T follicular helper cell (primary cell): ENCODE measurements at regions not wholly inside any gene's neighbourhood (a gene's known extent, or its start where the extent isn't known, plus 50 kb on each side); places are given as distances from the start of the nearest gene placed in this dataset.
"Not testable (repeated sequence)": the region's sequence is repeated elsewhere in the genome, so short reads cannot be mapped to it uniquely, and the experiment has no call there.

Experiments
- DNase-seq: peaks from one replicate; pipeline ENCODE4 v3.0.0-alpha.2; 2020; ENCODE audit warnings: low read depth

DNA sequence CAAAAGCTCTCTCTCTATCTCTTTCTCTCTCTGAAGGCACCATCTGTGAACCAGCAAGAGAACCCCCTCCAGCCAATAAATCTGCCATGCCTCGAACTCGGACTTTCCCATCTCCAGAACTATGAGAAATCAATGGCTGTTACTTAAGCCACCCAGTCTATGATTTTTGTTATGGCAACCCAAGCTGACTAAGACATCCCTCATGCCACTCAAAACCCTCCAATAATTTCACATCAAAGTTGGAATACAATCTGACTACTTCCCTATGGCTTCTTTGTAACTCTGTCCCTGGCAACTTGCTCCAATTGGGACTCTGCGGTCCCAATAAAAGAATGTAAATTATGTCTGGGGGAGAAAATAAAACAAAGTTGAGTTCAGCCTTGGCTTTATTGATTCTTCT is 265.7 kb downstream of the SHOX start:
- DNase-seq: no peak

DNA sequence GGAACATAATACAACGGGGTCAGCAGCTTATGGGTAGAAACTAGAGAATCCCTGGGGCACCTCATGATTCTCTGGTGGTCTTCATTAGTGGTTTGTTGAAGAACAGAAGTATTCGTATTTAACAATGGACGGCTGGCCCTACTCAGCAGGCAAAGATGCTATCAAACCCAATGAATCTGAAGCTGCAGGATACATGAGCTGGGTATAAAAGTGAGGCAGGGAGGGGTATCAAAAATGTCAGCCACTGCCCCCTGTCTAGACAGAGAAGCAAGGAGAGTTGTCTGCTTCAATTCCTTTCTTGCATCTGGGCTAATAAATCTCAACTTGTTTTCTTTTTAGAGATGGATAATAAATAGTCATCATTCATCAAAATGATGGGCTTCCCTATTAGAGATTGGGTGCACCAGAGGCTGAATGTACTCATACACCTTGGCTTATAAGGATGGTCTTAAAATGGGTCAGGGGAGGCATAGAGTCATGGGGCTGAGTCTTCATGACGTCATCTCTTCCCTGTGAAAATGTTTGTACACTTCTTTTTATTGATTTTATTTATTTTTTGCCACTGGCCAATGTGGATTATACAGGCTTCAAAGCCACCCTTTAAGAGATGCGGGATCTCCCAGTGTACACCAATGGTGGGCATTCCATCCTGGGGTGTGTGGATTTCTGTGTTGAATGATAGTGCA is 259.5 kb downstream of the SHOX start:
- no peak for DNase-seq

DNA sequence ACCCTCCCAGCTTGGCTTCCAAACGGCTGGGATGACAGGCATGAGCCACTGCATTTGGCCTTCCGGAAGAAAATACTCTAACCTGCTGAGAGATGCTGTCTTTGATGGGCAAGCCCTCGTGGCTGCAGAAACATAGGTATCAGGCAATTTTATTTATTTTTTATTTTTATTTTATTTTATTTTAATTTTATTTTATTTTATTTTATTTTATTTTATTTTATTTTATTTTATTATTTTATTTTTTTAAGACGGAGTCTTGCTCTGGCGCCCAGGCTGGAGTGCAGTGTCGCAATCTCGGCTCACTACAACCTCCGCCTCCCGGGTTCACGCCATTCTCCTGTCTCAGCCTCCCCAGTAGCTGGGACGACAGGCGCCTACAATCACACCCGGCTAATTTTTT is 257.1 kb downstream of the SHOX start:
- DNase-seq: not testable (repeated sequence)

DNA sequence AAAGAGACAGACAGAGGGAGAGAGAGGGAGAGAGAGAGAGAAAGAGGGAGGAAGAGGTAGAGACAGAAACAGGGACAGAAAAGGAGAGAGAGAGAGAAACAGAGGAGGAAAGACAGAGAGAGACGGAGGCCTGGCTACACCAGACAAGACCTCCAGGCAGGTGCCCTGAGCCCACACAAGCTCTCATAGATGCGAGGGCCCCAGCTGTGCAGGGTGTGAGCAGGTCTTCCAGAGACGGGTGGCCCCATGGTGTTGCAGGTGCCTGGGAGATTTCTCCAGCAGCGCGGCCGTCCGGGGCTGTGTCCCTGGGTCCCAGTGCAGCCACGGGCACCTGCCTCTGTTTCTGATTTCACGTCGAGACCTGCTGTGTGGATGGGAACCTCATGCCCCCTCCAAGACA is 253.0 kb downstream of the SHOX start:
- no peak for DNase-seq

DNA sequence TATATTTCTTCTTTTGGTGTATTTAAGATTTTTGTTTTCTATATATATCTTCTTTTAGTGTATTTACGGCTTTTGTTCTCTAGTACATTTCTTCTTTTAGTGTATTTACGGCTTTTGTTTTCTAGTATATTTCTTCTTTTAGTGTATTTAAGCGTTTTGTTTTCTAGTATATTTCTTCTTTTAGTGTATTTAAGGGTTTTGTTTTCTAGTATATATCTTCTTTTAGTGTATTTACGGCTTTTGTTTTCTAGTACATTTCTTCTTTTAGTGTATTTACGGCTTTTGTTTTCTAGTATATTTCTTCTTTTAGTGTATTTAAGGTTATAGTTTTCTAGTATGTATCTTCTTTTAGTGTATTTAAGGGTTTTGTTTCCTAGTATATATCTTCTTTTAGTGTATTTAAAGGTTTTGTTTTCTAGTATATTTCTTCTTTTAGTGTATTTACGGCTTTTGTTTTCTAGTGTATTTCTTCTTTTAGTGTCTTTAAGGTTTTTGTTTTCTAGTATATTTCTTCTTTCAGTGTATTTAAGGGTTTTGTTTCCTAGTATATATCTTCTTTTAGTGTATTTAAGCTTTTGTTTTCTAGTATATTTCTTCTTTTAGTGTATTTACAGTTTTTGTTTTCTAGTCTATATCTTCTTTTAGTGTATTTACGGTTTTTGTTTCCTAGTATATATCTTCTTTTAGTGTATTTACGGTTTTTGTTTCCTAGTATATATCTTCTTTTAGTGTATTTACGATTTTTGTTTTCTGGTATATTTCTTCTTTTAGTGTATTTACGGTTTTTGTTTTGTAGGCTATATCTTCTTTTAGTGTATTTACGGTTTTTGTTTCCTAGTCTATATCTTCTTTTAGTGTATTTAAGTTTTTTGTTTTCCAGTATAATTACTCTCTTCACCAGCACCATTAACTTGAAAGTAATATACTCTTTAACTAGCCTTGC is 249.4 kb downstream of the SHOX start:
- not testable (repeated sequence) for DNase-seq

DNA sequence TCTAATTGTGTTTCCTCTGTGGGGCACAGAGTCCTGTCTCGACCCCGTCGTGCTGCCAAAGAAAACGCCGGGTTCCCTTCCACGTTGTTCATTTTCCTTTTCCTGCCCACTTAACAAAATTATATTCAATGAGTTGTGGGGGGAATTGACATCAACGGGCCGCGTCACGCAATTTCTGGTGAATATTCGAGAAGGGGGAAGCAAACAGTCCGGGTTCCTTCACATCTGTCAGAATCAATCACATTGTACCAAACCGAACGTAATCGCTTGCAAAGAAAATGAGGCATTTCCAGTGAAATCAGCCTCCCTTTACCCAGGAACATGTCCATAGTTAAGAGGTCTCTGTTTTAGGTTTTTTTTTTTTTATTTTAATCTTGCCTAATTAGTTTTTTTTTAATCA is 243.5 kb downstream of the SHOX start:
- no peak for DNase-seq

DNA sequence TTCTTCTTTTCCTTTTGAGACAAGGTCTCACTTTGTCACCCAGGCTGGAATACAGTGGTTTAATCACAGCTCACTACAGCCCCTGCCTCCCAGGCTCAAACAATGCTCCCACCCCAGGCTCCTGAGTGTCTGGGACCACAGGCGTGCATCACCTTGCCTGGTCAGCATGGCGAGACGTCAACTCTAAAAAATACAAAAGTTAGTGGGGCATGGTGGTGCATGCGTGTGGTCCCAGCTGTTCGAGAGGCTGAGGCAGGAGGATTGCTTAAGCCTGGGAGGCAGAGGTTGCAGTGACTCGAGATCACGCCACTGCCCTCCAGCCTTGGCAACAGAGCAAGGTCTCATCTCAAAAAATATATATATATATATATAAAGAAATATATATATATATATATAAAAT is 242.4 kb downstream of the SHOX start:
- no peak for DNase-seq

DNA sequence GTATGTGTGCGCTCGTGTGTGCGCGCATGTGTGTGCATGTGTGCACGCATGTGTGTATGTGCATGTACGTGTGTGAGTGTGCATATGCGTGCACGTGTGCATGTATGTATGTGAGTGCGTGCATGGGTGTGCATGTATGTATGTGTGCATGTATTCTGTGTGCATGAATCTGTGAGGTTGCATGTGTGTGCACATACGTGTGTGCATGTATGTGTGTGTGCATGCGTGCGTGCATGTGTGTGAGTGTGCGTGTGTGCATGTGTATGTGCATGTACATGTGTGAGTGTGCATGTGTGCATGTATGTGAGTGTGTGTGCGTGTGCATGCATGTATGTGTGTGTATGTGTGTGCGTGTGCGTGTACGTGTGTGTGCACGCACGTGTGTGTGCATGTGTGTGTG is 241.5 kb downstream of the SHOX start:
- DNase-seq: no peak

DNA sequence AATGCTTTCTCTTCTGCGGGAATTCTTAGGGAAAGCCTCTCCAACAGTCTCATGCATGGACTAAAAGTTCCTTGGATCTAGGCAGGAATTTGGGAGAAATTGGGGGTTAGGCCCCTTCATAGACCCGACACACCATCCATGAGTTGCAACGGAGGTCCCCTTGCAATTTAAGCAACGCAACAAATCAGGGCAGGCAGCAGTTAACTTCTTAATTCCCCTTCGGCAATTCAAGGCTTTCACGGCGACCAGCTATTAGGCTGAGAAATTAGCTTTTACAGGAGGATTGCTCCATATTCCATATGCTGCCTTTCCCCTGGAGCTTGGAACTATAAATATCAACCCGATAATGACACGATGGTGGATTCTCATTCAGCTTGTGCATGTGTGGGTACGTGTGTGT is 241.0 kb downstream of the SHOX start:
- DNase-seq: no peak

DNA sequence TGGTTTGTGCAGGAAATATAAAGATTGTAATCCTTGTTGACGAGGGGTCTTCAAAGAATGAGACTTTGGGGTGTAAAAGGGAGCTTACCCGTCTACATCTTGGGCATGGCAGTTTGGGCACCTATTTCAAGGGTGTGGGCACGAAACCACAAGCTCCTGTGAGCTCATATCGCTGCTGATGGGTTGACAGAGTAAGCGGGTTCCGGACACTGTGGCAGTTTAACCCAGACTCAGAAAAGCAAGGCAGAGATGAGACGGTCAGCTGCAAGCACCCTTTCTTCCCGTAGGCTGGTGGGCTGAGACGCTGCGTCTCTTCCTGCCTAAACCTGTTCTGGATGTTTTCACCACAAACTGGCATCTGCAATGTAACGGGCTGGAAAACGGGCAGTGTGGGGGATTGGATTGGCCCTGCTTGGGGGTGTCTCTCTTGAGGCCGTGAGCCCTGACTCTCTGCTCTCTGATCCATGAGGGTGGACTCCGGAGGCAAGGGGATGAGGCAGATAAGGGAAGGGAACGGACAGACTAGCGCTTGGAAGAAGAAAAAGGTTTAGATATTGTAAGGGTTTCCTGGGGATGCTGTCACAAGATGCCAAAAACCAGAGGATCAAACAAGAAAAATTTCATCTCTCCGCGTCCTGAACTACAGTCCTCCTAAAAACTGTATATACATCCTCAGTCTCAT is 237.5 kb downstream of the SHOX start:
- DNase-seq: no peak

DNA sequence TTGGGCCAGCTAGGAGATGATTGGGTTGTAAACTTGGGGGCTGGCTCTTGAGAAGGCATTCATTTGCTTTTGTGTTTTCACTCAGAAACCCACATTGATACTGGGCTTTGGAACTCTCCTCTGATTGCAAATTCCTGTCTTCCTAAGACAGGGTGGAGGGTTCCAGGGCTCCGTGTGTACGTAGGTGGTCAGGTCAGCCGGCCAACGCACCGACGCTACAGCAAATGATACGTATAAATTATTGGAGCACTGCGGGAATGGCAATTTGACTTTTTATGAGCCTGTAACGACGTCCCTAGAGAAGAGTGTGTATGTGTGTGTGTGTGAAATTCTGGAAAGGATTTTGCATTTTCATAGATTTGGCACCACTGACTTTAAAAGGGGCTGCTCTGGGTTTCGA is 236.9 kb downstream of the SHOX start:
- no peak for DNase-seq

DNA sequence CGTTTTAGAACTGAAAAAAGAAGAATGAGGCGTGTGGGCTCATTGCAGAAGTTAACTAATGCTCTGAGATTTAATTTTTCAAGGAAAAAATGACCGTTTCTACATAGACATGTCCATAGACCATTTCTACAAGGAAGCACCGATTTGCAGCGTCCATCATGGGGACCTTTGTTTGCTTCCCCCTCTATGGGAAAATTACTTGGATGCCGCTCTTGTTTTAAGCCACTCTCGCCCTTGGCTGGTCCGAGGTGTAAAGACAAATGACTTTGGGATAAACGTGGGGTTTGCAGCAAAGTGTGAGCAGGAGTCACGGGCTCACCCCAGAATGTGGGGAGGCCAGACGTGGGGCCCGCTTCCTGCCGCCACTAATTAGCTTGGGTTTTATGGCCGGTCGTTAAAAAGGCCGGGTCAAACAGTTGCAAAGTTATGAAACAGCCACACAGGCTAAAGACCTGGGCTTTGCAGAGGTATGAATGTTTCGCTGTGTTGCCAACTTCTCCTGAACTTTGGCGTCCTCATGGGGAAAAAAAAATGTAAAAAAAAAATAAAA is 235.9 kb downstream of the SHOX start:
- DNase-seq: no peak

DNA sequence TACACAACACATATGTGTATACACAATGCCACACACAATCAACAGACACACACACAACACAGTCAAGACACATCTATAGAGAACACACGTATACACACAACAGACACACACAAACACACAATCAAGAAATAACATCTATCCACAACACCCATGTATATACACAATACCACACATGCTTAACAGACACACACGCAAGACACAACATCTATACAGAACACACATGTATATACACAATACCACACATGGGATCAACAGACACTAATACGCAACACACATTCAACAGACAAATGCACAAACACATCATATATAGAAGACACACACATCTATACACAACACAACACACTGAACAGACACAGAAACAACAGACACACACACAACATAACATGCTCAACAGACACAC is 234.8 kb downstream of the SHOX start:
- DNase-seq: no peak

DNA sequence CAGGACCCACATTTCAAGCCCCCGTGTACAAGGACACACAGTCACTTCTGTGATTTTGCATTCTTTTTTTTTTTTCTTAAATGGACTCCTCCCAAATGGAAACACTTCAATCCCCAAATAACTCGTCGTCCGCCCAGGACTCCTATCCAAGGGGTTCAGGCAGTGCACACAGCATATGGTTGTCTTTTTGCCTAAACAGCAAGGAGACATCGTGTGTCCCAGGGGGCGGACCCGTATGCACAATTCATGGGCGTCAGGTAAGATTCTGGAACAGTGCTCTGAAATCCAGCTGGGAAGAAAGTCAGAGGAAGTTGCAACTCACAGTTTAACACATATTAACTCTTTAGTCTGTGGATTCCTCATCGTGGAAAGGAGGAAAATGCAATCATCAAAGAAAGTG is 231.3 kb downstream of the SHOX start:
- DNase-seq: no peak

DNA sequence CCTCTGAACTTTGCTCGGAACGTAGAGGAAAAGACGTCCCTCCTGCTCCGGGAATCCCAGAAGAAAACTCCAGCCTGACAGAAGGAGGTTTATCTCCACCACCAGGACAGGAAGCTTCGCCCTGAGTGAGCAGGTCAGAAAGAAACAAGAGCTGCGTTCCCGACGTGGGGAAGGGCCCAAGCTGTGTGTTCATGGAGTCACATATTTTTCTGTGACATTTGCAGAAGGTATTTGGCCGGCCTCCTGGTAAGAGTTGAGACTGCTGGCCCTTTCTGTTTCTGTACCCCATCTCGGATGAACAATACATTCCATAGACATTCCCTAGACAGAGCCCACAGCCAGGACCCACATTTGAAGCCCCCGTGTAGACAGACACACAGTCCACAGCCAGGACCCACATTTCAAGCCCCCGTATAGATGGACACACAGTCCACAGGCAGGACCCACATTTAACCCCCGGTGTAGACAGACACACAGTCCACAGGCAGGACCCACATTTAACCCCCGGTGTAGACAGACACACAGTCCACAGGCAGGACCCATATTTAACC is 230.8 kb downstream of the SHOX start:
- DNase-seq: no peak

DNA sequence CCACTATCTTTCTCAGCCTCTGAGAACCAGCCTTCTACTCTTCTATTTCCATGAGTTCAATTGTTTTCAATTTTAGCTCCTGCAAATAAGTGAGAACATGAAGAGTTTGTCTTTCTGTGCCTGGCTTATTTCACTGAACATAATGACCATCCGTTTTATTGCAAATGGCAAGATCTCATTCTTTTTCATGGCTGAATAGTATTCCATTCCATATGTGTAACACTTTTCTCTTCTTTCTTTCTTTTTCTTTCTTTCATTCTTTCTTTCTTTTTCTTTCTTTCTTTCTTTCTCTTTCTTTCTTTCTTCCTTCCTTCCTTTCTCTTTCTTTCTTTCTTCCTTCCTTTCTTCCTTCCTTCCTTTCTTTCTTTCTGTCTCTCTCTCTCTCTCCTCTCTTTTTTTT is 228.7 kb downstream of the SHOX start:
- no peak for DNase-seq

DNA sequence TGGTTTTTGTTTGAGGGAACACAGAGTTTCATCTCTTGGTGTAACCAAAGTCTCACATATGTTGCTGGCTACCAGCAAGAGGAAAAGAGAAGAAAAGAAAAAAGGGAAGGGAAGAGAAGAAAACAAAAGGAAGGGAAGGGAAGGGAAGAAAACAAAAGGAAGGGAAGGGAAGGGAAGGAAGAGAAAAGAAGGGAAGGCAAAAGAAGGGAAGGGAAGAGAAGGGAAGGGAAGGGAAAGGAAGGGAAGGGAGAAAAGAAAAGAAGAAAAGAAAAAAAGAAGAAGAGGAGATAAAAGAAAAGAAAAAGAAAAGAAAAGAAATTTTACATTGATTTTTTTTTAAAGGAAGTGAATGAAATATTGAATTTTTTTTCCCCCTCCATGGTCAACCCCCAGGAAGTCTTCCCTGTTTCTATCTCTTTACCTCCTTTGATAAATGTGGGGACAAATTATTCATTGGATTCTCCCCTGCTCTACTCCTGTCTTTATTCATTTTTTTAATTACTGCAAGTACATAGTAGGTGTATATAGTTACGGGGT is 228.0 kb downstream of the SHOX start:
- no peak for DNase-seq

DNA sequence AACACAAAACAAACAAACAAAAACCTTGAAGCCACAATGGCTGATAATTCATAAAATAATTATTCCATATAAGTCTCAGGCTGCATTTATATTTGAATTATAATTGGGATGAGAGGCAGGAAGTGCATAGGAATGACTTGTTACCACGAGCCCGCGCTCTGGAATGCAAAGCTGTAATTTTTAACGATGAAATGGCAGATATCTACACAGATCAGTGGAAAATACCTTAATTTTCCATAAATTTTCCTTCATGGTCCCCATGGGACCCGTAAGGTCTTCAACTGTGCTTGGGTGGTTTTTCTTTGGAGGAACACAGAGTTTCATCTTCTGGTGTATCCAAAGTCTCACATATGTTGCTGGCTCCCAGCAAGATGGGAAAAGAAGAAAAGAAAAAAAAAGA is 226.8 kb downstream of the SHOX start:
- no peak for DNase-seq

DNA sequence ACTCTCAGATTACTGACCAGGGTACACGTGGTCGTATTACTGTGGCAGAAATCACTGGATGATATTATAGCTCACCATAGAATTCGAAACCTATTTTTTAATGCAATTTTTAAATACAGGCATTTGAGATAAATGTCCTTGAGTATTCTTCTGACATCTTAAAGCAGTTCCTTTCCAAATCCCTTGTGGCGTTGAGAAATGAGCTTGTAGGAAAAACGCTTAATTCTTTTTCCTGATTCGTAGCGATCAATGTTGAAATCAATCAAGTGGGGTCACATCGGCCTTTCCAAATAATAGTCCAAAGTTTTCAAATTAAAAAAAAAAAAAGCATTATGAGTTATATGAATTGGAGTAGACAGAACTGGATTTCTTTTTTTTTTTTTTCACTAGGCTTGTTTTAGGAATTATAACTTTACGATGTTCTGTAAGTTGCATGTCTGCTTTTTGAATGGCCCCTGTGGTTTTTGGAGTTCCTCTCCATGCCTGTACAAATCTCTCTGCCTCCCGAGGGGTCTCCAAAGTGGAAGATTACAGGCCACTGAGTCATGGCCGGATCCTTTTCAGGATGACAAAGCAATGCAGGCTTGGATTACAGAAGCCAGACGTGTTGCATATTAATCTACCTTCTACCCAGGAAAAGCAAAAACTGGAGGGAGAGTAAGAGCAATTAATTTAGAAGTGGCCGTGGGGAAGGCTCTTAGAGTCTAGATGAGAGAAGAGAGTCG is 226.1 kb downstream of the SHOX start:
- no peak for DNase-seq

DNA sequence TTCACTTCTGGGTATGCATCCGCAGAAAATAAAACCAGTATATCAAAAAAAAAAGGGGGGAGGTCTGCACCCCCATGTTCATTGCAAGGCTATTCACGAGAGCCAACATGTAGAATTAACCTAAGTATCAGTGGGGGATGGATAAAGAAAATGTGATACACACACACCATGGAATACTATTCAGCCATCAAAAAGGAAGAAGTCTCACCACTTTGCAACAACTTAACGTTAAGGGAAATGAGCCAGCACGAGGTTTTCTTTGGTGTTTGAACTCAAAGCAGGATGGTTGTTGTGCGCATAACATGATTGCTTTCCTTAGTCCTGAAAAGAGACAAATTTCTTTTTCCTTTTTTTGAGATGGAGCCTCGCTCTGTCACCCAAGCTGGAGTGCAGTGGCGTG is 222.7 kb downstream of the SHOX start:
- no peak for DNase-seq

DNA sequence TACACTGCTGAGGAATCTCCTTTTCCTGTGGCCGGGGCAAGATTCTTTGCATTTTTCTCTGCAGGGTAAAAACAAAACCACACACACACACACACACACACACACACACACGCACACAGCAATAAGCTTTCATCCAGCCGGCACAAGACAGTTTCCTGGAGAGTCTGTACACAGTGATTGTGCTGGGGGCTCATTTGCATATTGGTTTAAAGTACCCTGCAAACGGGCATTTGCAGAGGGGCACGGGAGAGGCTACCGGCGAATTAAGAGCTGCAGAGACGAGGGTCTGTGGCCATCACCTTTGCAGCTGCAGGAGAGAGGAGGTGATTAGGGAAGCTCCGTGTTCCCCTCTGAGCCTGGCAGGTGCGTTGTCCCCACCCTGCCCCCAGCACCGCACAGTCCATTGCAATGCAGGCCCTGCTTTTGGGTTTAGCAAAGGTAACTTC is 219.9 kb downstream of the SHOX start:
- no peak for DNase-seq
